Epithelial cell of proximal tubule (primary cell): ENCODE measurements at regions not wholly inside any gene's neighbourhood (a gene's known extent, or its start where the extent isn't known, plus 50 kb on each side); places are given as distances from the start of the nearest gene placed in this dataset.

Experiments
- DNase-seq: peaks from one replicate; pipeline ENCODE4 v3.0.0-alpha.2; 2011; ENCODE audit warnings: low read depth
- H3K4me3 ChIP-seq: 2 replicates; pipeline ENCODE4 v1.5.1; 2011; ENCODE audit warnings: low read depth, mild to moderate bottlenecking, low read length
- CTCF ChIP-seq: conservative IDR thresholded peaks from 2 replicates; pipeline ENCODE4 v1.5.1; 2012; ENCODE audit warnings: low read depth, mild to moderate bottlenecking, low read length

GRCh38 chr14:71343724-71344123 is 436.5 kb downstream of the PCNX1 start:
- no peak for DNase-seq
- H3K4me3 ChIP-seq, result no peak overlapping the region
- TF ChIP-seq CTCF, result no peak

- no peak for TF ChIP-seq CTCF
- no peak for DNase-seq
- no peak overlapping the region for H3K4me3 ChIP-seq
Measured at GRCh38 chr14:71344506-71344905, 437.2 kb downstream of the PCNX1 start.

GRCh38 chr14:71346685-71347084 is 439.4 kb downstream of the PCNX1 start:
- no peak overlapping the region for H3K4me3 ChIP-seq
- DNase-seq, result no peak
- no peak for TF ChIP-seq CTCF

- no peak overlapping the region for H3K4me3 ChIP-seq
- DNase-seq, result no peak
- no peak for TF ChIP-seq CTCF
Measured at GRCh38 chr14:71348394-71348793, 441.1 kb downstream of the PCNX1 start.

GRCh38 chr14:71348817-71349216 is 441.6 kb downstream of the PCNX1 start:
- TF ChIP-seq CTCF, result no peak
- DNase-seq, result no peak
- no peak overlapping the region for H3K4me3 ChIP-seq

- TF ChIP-seq CTCF, result no peak
Measured at GRCh38 chr14:71354142-71354541, 446.9 kb downstream of the PCNX1 start.

GRCh38 chr14:71354801-71355200 is 447.5 kb downstream of the PCNX1 start:
- no peak for TF ChIP-seq CTCF
- H3K4me3 ChIP-seq, result no peak overlapping the region
- DNase-seq, result no peak

More at GRCh38 chr14:71354142-71354541, 446.9 kb downstream of the PCNX1 start:
- no peak for DNase-seq
- no peak overlapping the region for H3K4me3 ChIP-seq
